ENCODE measurements at regions not wholly inside any gene's neighbourhood (a gene's known extent, or its start where the extent isn't known, plus 50 kb on each side); places are given as distances from the start of the nearest gene placed in this dataset.
"Not testable (repeated sequence)": the region's sequence is repeated elsewhere in the genome, so short reads cannot be mapped to it uniquely, and the experiment has no call there.

DNA sequence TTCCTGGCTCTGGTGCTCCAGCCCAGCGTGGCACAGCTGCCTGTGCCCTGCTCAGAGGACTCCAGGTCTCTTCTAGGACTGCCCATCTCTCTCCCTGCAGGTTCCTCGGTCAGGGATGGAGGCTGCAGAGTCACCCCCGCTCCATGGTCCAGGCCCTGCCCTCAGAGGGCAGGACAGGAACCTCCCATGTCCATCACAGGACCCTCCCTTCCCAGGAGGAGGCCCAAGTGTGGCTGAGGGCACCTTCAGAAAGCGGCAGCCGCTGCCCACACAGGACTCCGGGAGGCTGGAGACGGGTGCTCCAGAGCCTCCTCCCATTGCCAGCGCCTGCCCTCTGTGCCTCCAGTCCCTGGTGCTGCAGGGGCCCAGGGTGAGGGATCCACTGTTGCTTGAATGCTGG is 291.5 kb downstream of the ADGRD1 start:
- TF ChIP-seq, protein P1, sequence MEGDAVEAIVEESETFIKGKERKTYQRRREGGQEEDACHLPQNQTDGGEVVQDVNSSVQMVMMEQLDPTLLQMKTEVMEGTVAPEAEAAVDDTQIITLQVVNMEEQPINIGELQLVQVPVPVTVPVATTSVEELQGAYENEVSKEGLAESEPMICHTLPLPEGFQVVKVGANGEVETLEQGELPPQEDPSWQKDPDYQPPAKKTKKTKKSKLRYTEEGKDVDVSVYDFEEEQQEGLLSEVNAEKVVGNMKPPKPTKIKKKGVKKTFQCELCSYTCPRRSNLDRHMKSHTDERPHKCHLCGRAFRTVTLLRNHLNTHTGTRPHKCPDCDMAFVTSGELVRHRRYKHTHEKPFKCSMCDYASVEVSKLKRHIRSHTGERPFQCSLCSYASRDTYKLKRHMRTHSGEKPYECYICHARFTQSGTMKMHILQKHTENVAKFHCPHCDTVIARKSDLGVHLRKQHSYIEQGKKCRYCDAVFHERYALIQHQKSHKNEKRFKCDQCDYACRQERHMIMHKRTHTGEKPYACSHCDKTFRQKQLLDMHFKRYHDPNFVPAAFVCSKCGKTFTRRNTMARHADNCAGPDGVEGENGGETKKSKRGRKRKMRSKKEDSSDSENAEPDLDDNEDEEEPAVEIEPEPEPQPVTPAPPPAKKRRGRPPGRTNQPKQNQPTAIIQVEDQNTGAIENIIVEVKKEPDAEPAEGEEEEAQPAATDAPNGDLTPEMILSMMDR (IDR thresholded peaks at IDR 0.05), result not testable (repeated sequence)
- not testable (repeated sequence) for TF ChIP-seq POLR2A (IDR thresholded peaks at IDR 0.05)

Data from uterus (tissue), 2 donors.